Left lung (tissue), 4 donors: ENCODE measurements at regions not wholly inside any gene's neighbourhood (a gene's known extent, or its start where the extent isn't known, plus 50 kb on each side); places are given as distances from the start of the nearest gene placed in this dataset.

ENCODE experiments used
- ATAC-seq: fragments of 200-7000 bp; cut with Tn5 transposase; one replicate; pipeline ENCODE4 v1.9.1; 2020; ENCODE audit warnings: moderate library complexity
- DNase-seq, 4 donors: peaks; one replicate each; pipeline ENCODE4 v3.0.0-alpha.2; 2013 to 2020
- H3K27ac ChIP-seq, 2 donors: fragments of 200-600 bp; sonication (generic) in 1 of 2; one replicate each; pipeline versions ENCODE4 v1.5.0 to v1.8.0; 2020 to 2021
- H3K27me3 ChIP-seq, 2 donors: fragments of 200-600 bp; sonication (generic) in 1 of 2; one replicate each; pipeline versions ENCODE4 v1.5.0 to v1.8.0; 2020 to 2021
- H3K36me3 ChIP-seq, 2 donors: fragments of 200-600 bp; sonication (generic) in 1 of 2; one replicate each; pipeline versions ENCODE4 v1.5.0 to v1.8.0; 2020 to 2021
- H3K4me1 ChIP-seq, 2 donors: fragments of 200-600 bp; one replicate each; pipeline ENCODE4 v1.8.0; 2021
- H3K4me3 ChIP-seq, 2 donors: fragments of 200-600 bp; sonication (generic) in 1 of 2; one replicate each; pipeline versions ENCODE4 v1.5.0 to v1.8.0; 2020 to 2021; ENCODE audit warnings: mild to moderate bottlenecking in 1 of 2
- H3K9me3 ChIP-seq, 2 donors: fragments of 200-600 bp; sonication (generic) in 1 of 2; one replicate each; pipeline versions ENCODE4 v1.5.0 to v1.8.0; 2020 to 2021
- CTCF ChIP-seq, 2 donors: fragments of 200-600 bp; sonication (generic) in 1 of 2; IDR thresholded peaks; one replicate each; pipeline versions ENCODE4 v1.5.0 to v1.8.0; 2021; ENCODE audit warnings: antibody characterized with exemption in 2 of 2
- intact Hi-C, 2 donors: fragments of 100-400 bp; cut with DNase I; formaldehyde crosslinking; loops; one replicate each; pipeline versions ENCODE4 v1.11.2 to v1.14.2; 2022
- donor health status: DM: no; HTN: yes; CAD: no.
- donor health status: DM: no; HTN: no; CAD: no.

- no peaks in the 10 kb centered on the region for H3K27me3 ChIP-seq
- no peaks in the 10 kb centered on the region for H3K9me3 ChIP-seq
- no peaks in the 10 kb centered on the region for H3K36me3 ChIP-seq
- DNase-seq (no peak), ATAC-seq (no peak)
- TF ChIP-seq CTCF (IDR thresholded peaks at IDR 0.05): no peak
- H3K4me1 ChIP-seq: no peaks in the 10 kb centered on the region
- intact Hi-C loops: no loop called here
- no peak overlapping the region for H3K4me3 ChIP-seq
- H3K27ac ChIP-seq: no peak overlapping the region
These were observed 1249.3 kb downstream of the CDH12 start for GRCh38 chr5:21603796-21604195.

- Histone ChIP-seq H3K9me3 (peaks cover 0 to 12% of the 10 kb centered on the region in 2 donors), H3K36me3 (no peaks in the 10 kb centered on the region), H3K4me1 (no peaks in the 10 kb centered on the region), H3K27ac (no peak overlapping the region), H3K4me3 (no peak overlapping the region), H3K27me3 (no peaks in the 10 kb centered on the region)
- ATAC-seq: no peak
- intact Hi-C loops: no loop called here
- DNase-seq: no peak
- no peak for TF ChIP-seq CTCF (IDR thresholded peaks at IDR 0.05)
These were observed 1258.6 kb downstream of the CDH12 start for GRCh38 chr5:21594566-21594965.

GRCh38 chr5:21593261-21593660 lies 1259.9 kb downstream of the CDH12 start:
- no peak for ATAC-seq
- DNase-seq: no peak
- intact Hi-C loops: no loop called here
- no peak for TF ChIP-seq CTCF (IDR thresholded peaks at IDR 0.05)
- Histone ChIP-seq H3K27ac (no peak overlapping the region), H3K4me3 (no peak overlapping the region), H3K4me1 (no peaks in the 10 kb centered on the region), H3K9me3 (peaks cover 0 to 12% of the 10 kb centered on the region in 2 donors), H3K27me3 (no peaks in the 10 kb centered on the region), H3K36me3 (no peaks in the 10 kb centered on the region)

DNA sequence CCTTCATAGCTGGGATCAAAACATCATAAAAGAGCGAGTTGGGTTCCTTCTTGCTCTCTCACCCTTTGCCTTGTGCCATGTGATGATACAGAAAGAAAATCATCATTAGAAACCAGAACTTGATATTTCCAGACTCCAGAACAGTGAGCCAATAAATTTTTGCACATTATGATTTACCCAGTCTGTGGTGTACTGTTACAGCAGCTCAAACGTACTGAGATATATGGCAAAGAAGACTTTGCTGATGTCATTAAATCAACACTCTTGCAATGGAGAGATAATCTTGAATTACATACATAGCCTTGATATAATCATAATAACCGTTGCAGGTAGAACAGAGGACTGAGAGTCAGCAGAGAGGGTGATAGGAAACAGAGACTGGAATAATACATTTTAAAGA lies 1271.6 kb downstream of the CDH12 start:
- TF ChIP-seq CTCF (IDR thresholded peaks at IDR 0.05): no peak
- H3K4me3 ChIP-seq: no peak overlapping the region
- DNase-seq (no peak), ATAC-seq (no peak)
- H3K27ac ChIP-seq: no peak overlapping the region
- H3K4me1 ChIP-seq: no peaks in the 10 kb centered on the region
- H3K9me3 ChIP-seq: peaks cover 0 to 1% of the 10 kb centered on the region in 2 donors
- intact Hi-C loops: no loop called here
- no peaks in the 10 kb centered on the region for H3K27me3 ChIP-seq
- no peaks in the 10 kb centered on the region for H3K36me3 ChIP-seq

- Histone ChIP-seq H3K36me3 (no peaks in the 10 kb centered on the region), H3K9me3 (no peaks in the 10 kb centered on the region), H3K4me1 (no peaks in the 10 kb centered on the region), H3K4me3 (no peak overlapping the region), H3K27ac (no peak overlapping the region), H3K27me3 (no peaks in the 10 kb centered on the region)
- intact Hi-C loops: no loop called here
- DNase-seq (no peak), ATAC-seq (no peak)
- no peak for TF ChIP-seq CTCF (IDR thresholded peaks at IDR 0.05)
These were observed 1278.2 kb downstream of the CDH12 start for GRCh38 chr5:21574961-21575360.
